H9 (cell line): ENCODE measurements at regions not wholly inside any gene's neighbourhood (a gene's known extent, or its start where the extent isn't known, plus 50 kb on each side); places are given as distances from the start of the nearest gene placed in this dataset.

Experiments used
- DNase-seq: peaks from one replicate; pipeline ENCODE4 v3.0.0-alpha.2; 2017
- H2AFZ ChIP-seq: one replicate; pipeline ENCODE4 v1.6.1; 2013; ENCODE audit warnings: mild to moderate bottlenecking, low read length, control low read depth, moderate library complexity
- H2AK5ac ChIP-seq: 2 replicates; pipeline ENCODE4 v1.6.1; 2013; ENCODE audit warnings: low read length, control low read depth, mixed read lengths; ENCODE audit not compliant: insufficient read length
- H2BK120ac ChIP-seq: one replicate; pipeline ENCODE4 v1.6.1; 2013; ENCODE audit warnings: low read depth, mild to moderate bottlenecking, low read length, control low read depth, inconsistent platforms; ENCODE audit not compliant: poor library complexity, severe bottlenecking
- H2BK12ac ChIP-seq: 2 replicates; pipeline ENCODE4 v1.6.1; 2013; ENCODE audit warnings: low read length, control low read depth, mixed read lengths, low read depth; ENCODE audit not compliant: insufficient read length
- H2BK15ac ChIP-seq: 2 replicates; pipeline ENCODE4 v1.6.1; 2013; ENCODE audit warnings: low read depth, low read length, control low read depth
- H2BK20ac ChIP-seq: one replicate; pipeline ENCODE4 v1.6.1; 2013; ENCODE audit warnings: low read depth, mild to moderate bottlenecking, low read length, control low read depth, inconsistent platforms; ENCODE audit not compliant: poor library complexity, severe bottlenecking
- H2BK5ac ChIP-seq: 2 replicates; pipeline ENCODE4 v1.6.1; 2013; ENCODE audit warnings: low read length, control low read depth, mixed read lengths; ENCODE audit not compliant: insufficient read length
- H3K14ac ChIP-seq: 2 replicates; pipeline ENCODE4 v1.6.1; 2013; ENCODE audit warnings: low read length, control low read depth; ENCODE audit not compliant: insufficient read depth
- H3K18ac ChIP-seq: 2 replicates; pipeline ENCODE4 v1.6.1; 2013; ENCODE audit warnings: low read depth, mild to moderate bottlenecking, mixed read lengths, low read length, control low read depth; ENCODE audit not compliant: insufficient read length
- H3K23ac ChIP-seq: 2 replicates; pipeline ENCODE4 v1.6.1; 2013; ENCODE audit warnings: low read length, control low read depth, mixed read lengths, low read depth; ENCODE audit not compliant: insufficient read length
- H3K23me2 ChIP-seq: 2 replicates; pipeline ENCODE4 v1.6.1; 2013; ENCODE audit warnings: low read depth, mild to moderate bottlenecking, mixed read lengths, low read length, control low read depth; ENCODE audit not compliant: insufficient read length, poor library complexity, severe bottlenecking
- H3K27ac ChIP-seq: 2 replicates; pipeline ENCODE4 v1.5.1; 2013; ENCODE audit warnings: low read length, control low read depth, mixed read lengths, low read depth; ENCODE audit not compliant: insufficient read length
- H3K27me3 ChIP-seq: 2 replicates; pipeline ENCODE4 v1.6.1; 2013; ENCODE audit warnings: low read length, control low read depth, inconsistent platforms; ENCODE audit not compliant: insufficient read depth
- H3K4ac ChIP-seq: 2 replicates; pipeline ENCODE4 v1.6.1; 2013; ENCODE audit warnings: low read depth, mild to moderate bottlenecking, control low read depth, inconsistent platforms, low read length, moderate library complexity
- H3K4me1 ChIP-seq: 2 replicates; pipeline ENCODE4 v1.6.1; 2013; ENCODE audit warnings: low read length, control low read depth, inconsistent platforms; ENCODE audit not compliant: insufficient read depth
- H3K4me2 ChIP-seq: 2 replicates; pipeline ENCODE4 v1.6.1; 2013; ENCODE audit warnings: low read length, control low read depth, mixed read lengths; ENCODE audit not compliant: insufficient read length, insufficient read depth
- H3K56ac ChIP-seq: 2 replicates; pipeline ENCODE4 v1.6.1; 2013; ENCODE audit warnings: low read depth, mild to moderate bottlenecking, mixed read lengths, low read length, control low read depth; ENCODE audit not compliant: insufficient read length
- H3K79me1 ChIP-seq: 2 replicates; pipeline ENCODE4 v1.6.1; 2013; ENCODE audit warnings: low read depth, mild to moderate bottlenecking, moderate library complexity, low read length, control low read depth, inconsistent platforms; ENCODE audit not compliant: insufficient read depth, poor library complexity, severe bottlenecking
- H3K79me2 ChIP-seq: 2 replicates; pipeline ENCODE4 v1.6.1; 2013; ENCODE audit warnings: low read length, control low read depth, inconsistent platforms; ENCODE audit not compliant: insufficient read depth
- H3K9ac ChIP-seq: 2 replicates; pipeline ENCODE4 v1.6.1; 2013; ENCODE audit warnings: low read length, control low read depth, mixed read lengths; ENCODE audit not compliant: insufficient read length; ENCODE audit errors: extremely low read depth
- H3K9me3 ChIP-seq: one replicate; pipeline ENCODE4 v1.6.1; 2013; ENCODE audit warnings: low read depth, low read length, inconsistent platforms; ENCODE audit not compliant: control insufficient read depth
- H3T11ph ChIP-seq: one replicate; pipeline ENCODE4 v1.6.1; 2013; ENCODE audit warnings: mild to moderate bottlenecking, low read length, control low read depth, inconsistent platforms
- H4K20me1 ChIP-seq: one replicate; pipeline ENCODE4 v1.6.1; 2013; ENCODE audit not compliant: control insufficient read depth, insufficient read length, insufficient read depth
- H4K5ac ChIP-seq: 2 replicates; pipeline ENCODE4 v1.6.1; 2013; ENCODE audit warnings: low read depth, mild to moderate bottlenecking, mixed read lengths, low read length, control low read depth; ENCODE audit not compliant: insufficient read length
- H4K8ac ChIP-seq: replicated peaks from 2 replicates; pipeline ENCODE4 v1.6.1; 2013; ENCODE audit warnings: low read length, control low read depth, mixed read lengths, low read depth; ENCODE audit not compliant: insufficient read length
- H4K91ac ChIP-seq: 2 replicates; pipeline ENCODE4 v1.6.1; 2013; ENCODE audit warnings: low read depth, mild to moderate bottlenecking, moderate library complexity, mixed read lengths, low read length, control low read depth; ENCODE audit not compliant: insufficient read length
- H3K27ac Mint-ChIP-seq, 3 experiments: 2 replicates in 2 of 3; 3 replicates in 1 of 3; pipeline ENCODE4 v1.8.0; 2020 to 2021; ENCODE audit warnings: mixed read lengths in 3 of 3, mild to moderate bottlenecking in 1 of 3, moderate library complexity in 1 of 3
- H3K27me3 Mint-ChIP-seq: 2 replicates; pipeline ENCODE4 v1.8.0; 2021; ENCODE audit warnings: low read depth, mild to moderate bottlenecking, moderate library complexity, mixed read lengths
- H3K36me3 Mint-ChIP-seq, 3 experiments: 2 replicates in 2 of 3; 3 replicates in 1 of 3; pipeline ENCODE4 v1.8.0; 2020 to 2021; ENCODE audit warnings: low read depth in 3 of 3, mixed read lengths in 3 of 3; ENCODE audit not compliant: insufficient read depth in 1 of 3
- H3K4me1 Mint-ChIP-seq, 2 experiments: 2 replicates each; pipeline ENCODE4 v1.8.0; 2020; ENCODE audit warnings: mixed read lengths in 2 of 2
- H3K4me3 Mint-ChIP-seq, 2 experiments: 2 replicates in 1 of 2; 3 replicates in 1 of 2; pipeline ENCODE4 v1.8.0; 2020 to 2021; ENCODE audit warnings: mild to moderate bottlenecking in 2 of 2, mixed read lengths in 2 of 2, moderate library complexity in 1 of 2
- H3K9me3 Mint-ChIP-seq, 2 experiments: 2 replicates in 1 of 2; 3 replicates in 1 of 2; pipeline ENCODE4 v1.8.0; 2020; ENCODE audit warnings: mild to moderate bottlenecking in 2 of 2, mixed read lengths in 2 of 2, moderate library complexity in 1 of 2
- CTCF ChIP-seq: fragments of 200-600 bp; sonication (generic); conservative IDR thresholded peaks from 3 replicates; pipeline ENCODE4 v1.8.0; 2021; ENCODE audit warnings: antibody characterized with exemption, mild to moderate bottlenecking
- WGBS: extraction: QIAGEN DNeasy Blood & Tissue Kit; methylation state at CpG from one replicate; pipeline ENCODE4 v1.1.7; 2013; ENCODE audit warnings: missing lambda C conversion rate, low lambda C conversion rate, mixed read lengths; ENCODE audit not compliant: insufficient read length; ENCODE audit errors: extremely low coverage; 5-methylcytosine and 5-hydroxymethylcytosine counted together

- H2BK5ac ChIP-seq = no peak overlapping the region
Observed at GRCh38 chr18:77524909-77525308, 275.3 kb downstream of the GALR1 start.

More at GRCh38 chr18:77524909-77525308, 275.3 kb downstream of the GALR1 start:
- DNase-seq = no peak
- Histone ChIP-seq H2BK12ac (no peak overlapping the region), H2BK20ac (no peak overlapping the region), H4K5ac (no peak overlapping the region), H2AK5ac (no peak overlapping the region), H3K23ac (no peak overlapping the region), H3K27ac (no peak overlapping the region), H3K79me2 (no peaks in the 10 kb centered on the region), H2BK120ac (no peak overlapping the region), H3K27me3 (no peaks in the 10 kb centered on the region), H3K56ac (no peak overlapping the region), H2AFZ (no peak overlapping the region), H3K23me2 (no peaks in the 10 kb centered on the region), H3K4me1 (no peaks in the 10 kb centered on the region), H3K9ac (no peak overlapping the region), H3K14ac (no peak overlapping the region), H4K91ac (no peak overlapping the region), H4K8ac (no peak overlapping the region), H3K9me3 (no peaks in the 10 kb centered on the region), H2BK15ac (no peak overlapping the region), H3K4ac (no peak overlapping the region), H4K20me1 (peaks cover 4% of the 10 kb centered on the region), H3T11ph (no peak overlapping the region), H3K79me1 (no peaks in the 10 kb centered on the region), H3K4me2 (no peak overlapping the region), H3K18ac (no peak overlapping the region)
- H3K27me3 Mint-ChIP-seq = no peaks in the 10 kb centered on the region
- WGBS = no CpG with 5 or more reads among the region's 7 CpGs
- no peak overlapping the region for H3K4me3 Mint-ChIP-seq
- no peak overlapping the region for H3K27ac Mint-ChIP-seq
- H3K9me3 Mint-ChIP-seq = peaks cover 5 to 8% of the 10 kb centered on the region in 2 experiments; a peak in 3 of 5 replicates
- peaks cover 0 to 7% (median 5%) of the 10 kb centered on the region in 3 experiments; a peak in 2 of 7 replicates for H3K36me3 Mint-ChIP-seq
- no peak for TF ChIP-seq CTCF
- H3K4me1 Mint-ChIP-seq = no peaks in the 10 kb centered on the region
